GM19099 (cell line): ENCODE measurements at regions not wholly inside any gene's neighbourhood (a gene's known extent, or its start where the extent isn't known, plus 50 kb on each side); places are given as distances from the start of the nearest gene placed in this dataset.

Source experiments
- POLR2A ChIP-seq: IDR thresholded peaks from 3 replicates; pipeline ENCODE4 v1.6.1; 2011; ENCODE audit warnings: low read depth; ENCODE audit not compliant: insufficient read length; ENCODE audit errors: extremely low read depth

GRCh38 chr6:15908871-15909270 lies 220.0 kb upstream of the MYLIP start:
- no peak for TF ChIP-seq POLR2A

- TF ChIP-seq POLR2A, result no peak
These were observed 220.9 kb upstream of the MYLIP start for GRCh38 chr6:15907914-15908518.

GRCh38 chr6:15906420-15907016 lies 222.4 kb upstream of the MYLIP start:
- TF ChIP-seq POLR2A, result no peak

GRCh38 chr6:15905488-15906419 lies 223.1 kb upstream of the MYLIP start:
- TF ChIP-seq POLR2A, result no peak

GRCh38 chr6:15904651-15905376 lies 224.1 kb upstream of the MYLIP start:
- TF ChIP-seq POLR2A, result no peak

GRCh38 chr6:15901141-15902115 lies 227.5 kb upstream of the MYLIP start:
- TF ChIP-seq POLR2A, result peak; percentile 43

GRCh38 chr6:15898693-15899092 lies 230.2 kb upstream of the MYLIP start:
- no peak for TF ChIP-seq POLR2A

GRCh38 chr6:15897063-15897876 lies 231.6 kb upstream of the MYLIP start:
- no peak for TF ChIP-seq POLR2A

- TF ChIP-seq POLR2A, result no peak
These were observed 232.3 kb upstream of the DTNBP1 start for GRCh38 chr6:15894973-15895725.

- no peak for TF ChIP-seq POLR2A
These were observed 230.9 kb upstream of the DTNBP1 start for GRCh38 chr6:15893556-15894253.

GRCh38 chr6:15892369-15892768 lies 229.5 kb upstream of the DTNBP1 start:
- no peak for TF ChIP-seq POLR2A
